ENCODE measurements at regions not wholly inside any gene's neighbourhood (a gene's known extent, or its start where the extent isn't known, plus 50 kb on each side); places are given as distances from the start of the nearest gene placed in this dataset.

GRCh38 chr9:86638109-86638508 lies 283.9 kb upstream of the TUT7 start:
- TF ChIP-seq, protein P1, sequence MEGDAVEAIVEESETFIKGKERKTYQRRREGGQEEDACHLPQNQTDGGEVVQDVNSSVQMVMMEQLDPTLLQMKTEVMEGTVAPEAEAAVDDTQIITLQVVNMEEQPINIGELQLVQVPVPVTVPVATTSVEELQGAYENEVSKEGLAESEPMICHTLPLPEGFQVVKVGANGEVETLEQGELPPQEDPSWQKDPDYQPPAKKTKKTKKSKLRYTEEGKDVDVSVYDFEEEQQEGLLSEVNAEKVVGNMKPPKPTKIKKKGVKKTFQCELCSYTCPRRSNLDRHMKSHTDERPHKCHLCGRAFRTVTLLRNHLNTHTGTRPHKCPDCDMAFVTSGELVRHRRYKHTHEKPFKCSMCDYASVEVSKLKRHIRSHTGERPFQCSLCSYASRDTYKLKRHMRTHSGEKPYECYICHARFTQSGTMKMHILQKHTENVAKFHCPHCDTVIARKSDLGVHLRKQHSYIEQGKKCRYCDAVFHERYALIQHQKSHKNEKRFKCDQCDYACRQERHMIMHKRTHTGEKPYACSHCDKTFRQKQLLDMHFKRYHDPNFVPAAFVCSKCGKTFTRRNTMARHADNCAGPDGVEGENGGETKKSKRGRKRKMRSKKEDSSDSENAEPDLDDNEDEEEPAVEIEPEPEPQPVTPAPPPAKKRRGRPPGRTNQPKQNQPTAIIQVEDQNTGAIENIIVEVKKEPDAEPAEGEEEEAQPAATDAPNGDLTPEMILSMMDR (conservative IDR thresholded peaks at IDR 0.05; ENCODE audit: low read length): no peak
- no peak overlapping the region for H3K4me3 ChIP-seq (ENCODE audit: low read length)
- DNase-seq (ENCODE audit: low read depth): no peak

DNA sequence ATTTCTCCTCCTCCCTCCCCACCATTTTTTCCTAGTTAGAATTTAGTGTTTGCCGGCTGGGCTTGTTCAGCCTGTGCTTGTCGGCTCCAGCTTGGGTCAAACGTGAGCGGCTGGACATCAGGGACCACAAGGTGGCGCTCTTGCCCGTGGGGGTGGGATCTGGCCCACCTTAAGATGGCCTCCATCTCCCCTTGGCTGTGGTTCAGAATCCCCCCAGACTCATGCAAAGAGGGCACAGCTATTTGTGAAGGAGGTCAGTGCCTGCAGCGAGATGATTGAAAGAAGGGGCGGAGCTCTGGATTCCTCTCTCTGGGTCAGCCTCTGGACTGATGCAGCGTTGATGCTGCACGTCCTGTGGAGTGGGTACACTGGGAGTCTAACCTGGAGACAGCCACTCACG lies 283.3 kb upstream of the TUT7 start:
- peak; percentile 38 for DNase-seq (ENCODE audit: low read depth)
- no peak overlapping the region for H3K4me3 ChIP-seq (ENCODE audit: low read length)
- TF ChIP-seq, protein P1 (conservative IDR thresholded peaks at IDR 0.05; ENCODE audit: low read length): peak; percentile 63

- H3K4me3 ChIP-seq (ENCODE audit: low read length): no peak overlapping the region
- TF ChIP-seq, protein P1 (conservative IDR thresholded peaks at IDR 0.05; ENCODE audit: low read length): no peak
- DNase-seq (ENCODE audit: low read depth): no peak
These were observed 282.3 kb upstream of the TUT7 start for GRCh38 chr9:86636519-86636918.

- TF ChIP-seq, protein P1 (conservative IDR thresholded peaks at IDR 0.05; ENCODE audit: low read length): no peak
- no peak overlapping the region for H3K4me3 ChIP-seq (ENCODE audit: low read length)
- DNase-seq (ENCODE audit: low read depth): no peak
These were observed 281.8 kb upstream of the TUT7 start for GRCh38 chr9:86636038-86636437.

GRCh38 chr9:86634501-86634900 lies 280.3 kb upstream of the TUT7 start:
- TF ChIP-seq, protein P1 (conservative IDR thresholded peaks at IDR 0.05; ENCODE audit: low read length): no peak
- H3K4me3 ChIP-seq (ENCODE audit: low read length): no peak overlapping the region
- DNase-seq (ENCODE audit: low read depth): no peak

DNA sequence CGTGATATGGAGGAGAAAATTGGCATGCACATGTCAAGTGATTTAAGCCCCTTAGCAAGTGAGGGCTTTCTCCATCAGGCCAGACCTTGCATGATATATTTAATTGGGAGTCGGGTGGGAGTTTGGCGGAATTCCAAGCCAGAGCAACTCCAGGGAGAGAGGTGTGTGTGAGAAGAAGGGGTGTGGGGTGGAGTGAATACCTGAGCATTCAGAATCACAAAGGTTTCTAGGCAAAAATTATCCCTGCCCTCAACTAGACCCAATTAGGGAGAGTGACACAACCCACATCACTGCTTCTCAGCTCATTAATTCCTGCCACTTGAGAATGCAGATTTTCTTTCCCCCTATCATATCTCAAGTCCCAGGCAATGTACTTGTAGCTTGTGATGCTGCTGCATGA lies 279.7 kb upstream of the TUT7 start:
- DNase-seq (ENCODE audit: low read depth): no peak
- TF ChIP-seq, protein P1 (conservative IDR thresholded peaks at IDR 0.05; ENCODE audit: low read length): no peak
- H3K4me3 ChIP-seq (ENCODE audit: low read length): no peak overlapping the region

GRCh38 chr9:86632537-86632936 lies 278.3 kb upstream of the TUT7 start:
- peak; percentile 63 for DNase-seq (ENCODE audit: low read depth)
- no peak overlapping the region for H3K4me3 ChIP-seq (ENCODE audit: low read length)
- TF ChIP-seq, protein P1 (conservative IDR thresholded peaks at IDR 0.05; ENCODE audit: low read length): no peak
